ENCODE measurements at regions not wholly inside any gene's neighbourhood (a gene's known extent, or its start where the extent isn't known, plus 50 kb on each side); places are given as distances from the start of the nearest gene placed in this dataset.
A peak's percentile ranks its signal among the peaks of the same experiment; 100 is the strongest.

GRCh38 chr2:56444339-56444738, 260.5 kb downstream of the CCDC85A start:
- WGBS, result 71% methylated on average over 4 of the region's 4 CpGs
- no peak for TF ChIP-seq POLR2A (IDR thresholded peaks at IDR 0.05)
- TF ChIP-seq POLR2AphosphoS5 (IDR thresholded peaks at IDR 0.05), result no peak
- TF ChIP-seq CTCF (IDR thresholded peaks at IDR 0.05), result no peak
- Histone ChIP-seq H3K27me3 (replicated peaks; ENCODE audit: insufficient read depth) (no peaks in the 10 kb centered on the region), H3K9me3 (no peaks in the 10 kb centered on the region), H3K4me1 (replicated peaks) (no peaks in the 10 kb centered on the region), H3K36me3 (no peaks in the 10 kb centered on the region), H3K27ac (no peak overlapping the region), H3K4me3 (no peak overlapping the region)
- no peak for DNase-seq (ENCODE audit: low spot score)
- intact Hi-C loops (cut with DNase I), result no loop called here

- DNase-seq (ENCODE audit: low spot score), result peak; percentile 7
- Histone ChIP-seq H3K27ac (peak overlapping the region in 1 of 2 donors; percentile 15), H3K4me1 (replicated peaks) (no peaks in the 10 kb centered on the region)
These were observed 264.7 kb downstream of the CCDC85A start for GRCh38 chr2:56448403-56449001.

GRCh38 chr2:56449002-56449431, 265.2 kb downstream of the CCDC85A start:
- intact Hi-C loops (cut with DNase I), result no loop called here
- TF ChIP-seq POLR2AphosphoS5 (IDR thresholded peaks at IDR 0.05), result peak; percentile 85
- TF ChIP-seq POLR2A (IDR thresholded peaks at IDR 0.05), result no peak
- TF ChIP-seq CTCF (IDR thresholded peaks at IDR 0.05), result no peak
- WGBS, result 27% methylated on average over 8 of the region's 8 CpGs
- DNase-seq (ENCODE audit: low spot score), result peak; percentile 75
- H3K4me1 ChIP-seq (replicated peaks), result no peaks in the 10 kb centered on the region
- H3K27me3 ChIP-seq (replicated peaks; ENCODE audit: insufficient read depth), result no peaks in the 10 kb centered on the region
- H3K4me3 ChIP-seq, result no peak overlapping the region
- no peak overlapping the region for H3K27ac ChIP-seq
- no peaks in the 10 kb centered on the region for H3K9me3 ChIP-seq
- no peaks in the 10 kb centered on the region for H3K36me3 ChIP-seq

More at GRCh38 chr2:56448403-56449001, 264.7 kb downstream of the CCDC85A start:
- 17% methylated on average over 5 of the region's 5 CpGs for WGBS
- Histone ChIP-seq H3K4me3 (no peak overlapping the region), H3K9me3 (no peaks in the 10 kb centered on the region), H3K27me3 (replicated peaks; ENCODE audit: insufficient read depth) (no peaks in the 10 kb centered on the region), H3K36me3 (no peaks in the 10 kb centered on the region)
- TF ChIP-seq CTCF (IDR thresholded peaks at IDR 0.05) (no peak), POLR2AphosphoS5 (IDR thresholded peaks at IDR 0.05) (no peak), POLR2A (IDR thresholded peaks at IDR 0.05) (no peak)
- intact Hi-C loops (cut with DNase I), result no loop called here

GRCh38 chr2:56449449-56449860, 265.7 kb downstream of the CCDC85A start:
- intact Hi-C loops (cut with DNase I), result no loop called here
- no peaks in the 10 kb centered on the region for H3K36me3 ChIP-seq
- H3K27ac ChIP-seq, result no peak overlapping the region
- 31% methylated on average over 2 of the region's 2 CpGs for WGBS
- no peaks in the 10 kb centered on the region for H3K27me3 ChIP-seq (replicated peaks; ENCODE audit: insufficient read depth)
- no peaks in the 10 kb centered on the region for H3K9me3 ChIP-seq
- no peak for DNase-seq (ENCODE audit: low spot score)
- TF ChIP-seq POLR2A (IDR thresholded peaks at IDR 0.05) (no peak), POLR2AphosphoS5 (IDR thresholded peaks at IDR 0.05) (no peak), CTCF (IDR thresholded peaks at IDR 0.05) (no peak)
- H3K4me1 ChIP-seq (replicated peaks), result no peaks in the 10 kb centered on the region
- H3K4me3 ChIP-seq, result no peak overlapping the region

GRCh38 chr2:56450047-56450446, 266.3 kb downstream of the CCDC85A start:
- H3K9me3 ChIP-seq, result no peaks in the 10 kb centered on the region
- H3K27ac ChIP-seq, result no peak overlapping the region
- WGBS, result 69% methylated on average over 1 of the region's 1 CpG
- no peaks in the 10 kb centered on the region for H3K36me3 ChIP-seq
- H3K4me3 ChIP-seq, result no peak overlapping the region
- H3K27me3 ChIP-seq (replicated peaks; ENCODE audit: insufficient read depth), result no peaks in the 10 kb centered on the region
- TF ChIP-seq CTCF (IDR thresholded peaks at IDR 0.05) (no peak), POLR2AphosphoS5 (IDR thresholded peaks at IDR 0.05) (no peak), POLR2A (IDR thresholded peaks at IDR 0.05) (no peak)
- H3K4me1 ChIP-seq (replicated peaks), result no peaks in the 10 kb centered on the region
- intact Hi-C loops (cut with DNase I), result no loop called here
- no peak for DNase-seq (ENCODE audit: low spot score)
